ENCODE measurements at regions not wholly inside any gene's neighbourhood (a gene's known extent, or its start where the extent isn't known, plus 50 kb on each side); places are given as distances from the start of the nearest gene placed in this dataset.

DNA sequence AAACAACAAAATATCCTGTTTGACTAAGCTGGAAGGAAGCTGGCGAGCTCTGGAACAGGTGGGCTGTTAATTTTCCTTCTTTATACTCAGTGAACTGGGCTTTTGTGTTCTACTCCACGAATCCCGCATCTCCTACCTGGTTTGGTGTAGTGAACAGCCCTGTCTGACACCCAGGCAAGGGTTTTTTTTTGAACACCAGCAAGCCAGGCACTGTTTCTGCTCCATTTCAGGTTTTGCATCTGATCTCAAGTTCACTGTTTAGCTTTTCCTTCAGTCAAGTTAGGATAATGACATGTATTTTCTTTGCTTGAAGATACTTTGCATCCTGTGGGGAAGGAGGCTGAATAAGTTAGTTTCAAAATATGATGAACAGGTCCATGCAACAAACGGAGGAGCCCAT, 204.5 kb downstream of the SEMA6A start:
- TF ChIP-seq, protein P1, sequence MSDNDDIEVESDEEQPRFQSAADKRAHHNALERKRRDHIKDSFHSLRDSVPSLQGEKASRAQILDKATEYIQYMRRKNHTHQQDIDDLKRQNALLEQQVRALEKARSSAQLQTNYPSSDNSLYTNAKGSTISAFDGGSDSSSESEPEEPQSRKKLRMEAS (IDR thresholded peaks at IDR 0.05) = no peak
- TF ChIP-seq, protein P2, sequence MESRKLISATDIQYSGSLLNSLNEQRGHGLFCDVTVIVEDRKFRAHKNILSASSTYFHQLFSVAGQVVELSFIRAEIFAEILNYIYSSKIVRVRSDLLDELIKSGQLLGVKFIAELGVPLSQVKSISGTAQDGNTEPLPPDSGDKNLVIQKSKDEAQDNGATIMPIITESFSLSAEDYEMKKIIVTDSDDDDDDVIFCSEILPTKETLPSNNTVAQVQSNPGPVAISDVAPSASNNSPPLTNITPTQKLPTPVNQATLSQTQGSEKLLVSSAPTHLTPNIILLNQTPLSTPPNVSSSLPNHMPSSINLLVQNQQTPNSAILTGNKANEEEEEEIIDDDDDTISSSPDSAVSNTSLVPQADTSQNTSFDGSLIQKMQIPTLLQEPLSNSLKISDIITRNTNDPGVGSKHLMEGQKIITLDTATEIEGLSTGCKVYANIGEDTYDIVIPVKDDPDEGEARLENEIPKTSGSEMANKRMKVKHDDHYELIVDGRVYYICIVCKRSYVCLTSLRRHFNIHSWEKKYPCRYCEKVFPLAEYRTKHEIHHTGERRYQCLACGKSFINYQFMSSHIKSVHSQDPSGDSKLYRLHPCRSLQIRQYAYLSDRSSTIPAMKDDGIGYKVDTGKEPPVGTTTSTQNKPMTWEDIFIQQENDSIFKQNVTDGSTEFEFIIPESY (IDR thresholded peaks at IDR 0.05) = no peak
- TF ChIP-seq EGR1 (IDR thresholded peaks at IDR 0.05; ENCODE audit: low read depth in 2 of 2) (no peak), JUND (IDR thresholded peaks at IDR 0.05) (no peak), HNF4G (IDR thresholded peaks at IDR 0.05) (no peak), TAF1 (conservative IDR thresholded peaks at IDR 0.05) (no peak), FOXA2 (IDR thresholded peaks at IDR 0.05) (no peak)
- Histone ChIP-seq H3K4me3 (ENCODE audit: low read depth in 1 of 3, low read length in 3 of 3) (no peak overlapping the region), H3K9ac (ENCODE audit: low read depth in 1 of 2, low read length in 2 of 2) (no peak overlapping the region), H3K4me1 (ENCODE audit: control insufficient read depth in 4 of 4, insufficient read depth in 4 of 4, low read length in 3 of 4) (peaks cover 0 to 11% (median 5%) of the 10 kb centered on the region in 4 donors), H3K9me3 (ENCODE audit: control insufficient read depth in 4 of 4, low read length in 3 of 4) (no peaks in the 10 kb centered on the region), H3K27me3 (ENCODE audit: control insufficient read depth in 4 of 4, insufficient read depth in 4 of 4, low read length in 3 of 4) (no peaks in the 10 kb centered on the region), H3K27ac (ENCODE audit: low read depth in 1 of 2, low read length in 2 of 2) (no peak overlapping the region), H3K36me3 (ENCODE audit: control insufficient read depth in 4 of 4, insufficient read depth in 3 of 4, low read depth in 1 of 4, low read length in 3 of 4) (no peaks in the 10 kb centered on the region)
- WGBS = 90% methylated on average over 4 of the region's 4 CpGs
- DNase-seq (ENCODE audit: low spot score) = no peak

DNA sequence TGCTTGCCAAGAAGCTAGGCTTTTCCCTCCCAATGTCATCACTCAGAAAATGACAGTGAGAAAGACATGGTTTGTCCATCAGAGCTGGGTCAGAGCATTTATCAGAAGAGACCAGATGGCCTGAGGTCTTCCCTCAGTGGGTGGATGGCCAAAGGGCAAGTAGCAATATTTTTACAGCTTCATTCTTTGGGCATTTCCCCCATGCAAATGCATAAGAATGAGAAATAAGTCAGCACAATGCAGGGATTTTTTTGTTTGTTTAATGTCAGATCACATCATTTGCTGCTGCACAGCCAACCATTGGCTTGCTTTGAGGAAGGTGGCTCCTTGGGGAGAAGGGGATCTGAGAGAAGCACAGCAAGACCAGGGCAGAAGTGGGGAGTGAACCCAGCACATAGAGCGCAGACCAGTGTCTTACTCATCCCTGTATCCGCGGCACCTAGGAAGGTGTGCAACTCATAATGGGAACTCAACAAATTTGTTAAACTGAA, 209.6 kb downstream of the SEMA6A start:
- no peak for TF ChIP-seq EGR1 (IDR thresholded peaks at IDR 0.05; ENCODE audit: low read depth in 2 of 2)
- TF ChIP-seq, protein P3, sequence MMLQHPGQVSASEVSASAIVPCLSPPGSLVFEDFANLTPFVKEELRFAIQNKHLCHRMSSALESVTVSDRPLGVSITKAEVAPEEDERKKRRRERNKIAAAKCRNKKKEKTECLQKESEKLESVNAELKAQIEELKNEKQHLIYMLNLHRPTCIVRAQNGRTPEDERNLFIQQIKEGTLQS (IDR thresholded peaks at IDR 0.05) = no peak
- no peak for TF ChIP-seq GABPA (IDR thresholded peaks at IDR 0.05 in 1 of 2, conservative IDR thresholded peaks at IDR 0.05 in 1 of 2)
- no peak for TF ChIP-seq SP1 (IDR thresholded peaks at IDR 0.05)
- no peak for TF ChIP-seq RXRA (IDR thresholded peaks at IDR 0.05)
- no peak for TF ChIP-seq YY1 (IDR thresholded peaks at IDR 0.05)
- TF ChIP-seq, protein P4, sequence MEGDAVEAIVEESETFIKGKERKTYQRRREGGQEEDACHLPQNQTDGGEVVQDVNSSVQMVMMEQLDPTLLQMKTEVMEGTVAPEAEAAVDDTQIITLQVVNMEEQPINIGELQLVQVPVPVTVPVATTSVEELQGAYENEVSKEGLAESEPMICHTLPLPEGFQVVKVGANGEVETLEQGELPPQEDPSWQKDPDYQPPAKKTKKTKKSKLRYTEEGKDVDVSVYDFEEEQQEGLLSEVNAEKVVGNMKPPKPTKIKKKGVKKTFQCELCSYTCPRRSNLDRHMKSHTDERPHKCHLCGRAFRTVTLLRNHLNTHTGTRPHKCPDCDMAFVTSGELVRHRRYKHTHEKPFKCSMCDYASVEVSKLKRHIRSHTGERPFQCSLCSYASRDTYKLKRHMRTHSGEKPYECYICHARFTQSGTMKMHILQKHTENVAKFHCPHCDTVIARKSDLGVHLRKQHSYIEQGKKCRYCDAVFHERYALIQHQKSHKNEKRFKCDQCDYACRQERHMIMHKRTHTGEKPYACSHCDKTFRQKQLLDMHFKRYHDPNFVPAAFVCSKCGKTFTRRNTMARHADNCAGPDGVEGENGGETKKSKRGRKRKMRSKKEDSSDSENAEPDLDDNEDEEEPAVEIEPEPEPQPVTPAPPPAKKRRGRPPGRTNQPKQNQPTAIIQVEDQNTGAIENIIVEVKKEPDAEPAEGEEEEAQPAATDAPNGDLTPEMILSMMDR (IDR thresholded peaks at IDR 0.05; ENCODE audit: low read depth, low read length, missing input control) = no peak
- no peak for TF ChIP-seq FOXA1 (IDR thresholded peaks at IDR 0.05)
- no peak for TF ChIP-seq NR2F2 (IDR thresholded peaks at IDR 0.05)
- TF ChIP-seq HNF4A (conservative IDR thresholded peaks at IDR 0.05) = no peak
- TF ChIP-seq RAD21 (IDR thresholded peaks at IDR 0.05) = no peak
- TF ChIP-seq, protein P1 (IDR thresholded peaks at IDR 0.05) = no peak
- TF ChIP-seq TAF1 (conservative IDR thresholded peaks at IDR 0.05) = no peak
- TF ChIP-seq JUND (IDR thresholded peaks at IDR 0.05) = no peak
- TF ChIP-seq FOXA2 (IDR thresholded peaks at IDR 0.05) = no peak
- TF ChIP-seq HNF4G (IDR thresholded peaks at IDR 0.05) = no peak
- TF ChIP-seq, protein P2 (IDR thresholded peaks at IDR 0.05) = no peak
- TF ChIP-seq, protein P5, sequence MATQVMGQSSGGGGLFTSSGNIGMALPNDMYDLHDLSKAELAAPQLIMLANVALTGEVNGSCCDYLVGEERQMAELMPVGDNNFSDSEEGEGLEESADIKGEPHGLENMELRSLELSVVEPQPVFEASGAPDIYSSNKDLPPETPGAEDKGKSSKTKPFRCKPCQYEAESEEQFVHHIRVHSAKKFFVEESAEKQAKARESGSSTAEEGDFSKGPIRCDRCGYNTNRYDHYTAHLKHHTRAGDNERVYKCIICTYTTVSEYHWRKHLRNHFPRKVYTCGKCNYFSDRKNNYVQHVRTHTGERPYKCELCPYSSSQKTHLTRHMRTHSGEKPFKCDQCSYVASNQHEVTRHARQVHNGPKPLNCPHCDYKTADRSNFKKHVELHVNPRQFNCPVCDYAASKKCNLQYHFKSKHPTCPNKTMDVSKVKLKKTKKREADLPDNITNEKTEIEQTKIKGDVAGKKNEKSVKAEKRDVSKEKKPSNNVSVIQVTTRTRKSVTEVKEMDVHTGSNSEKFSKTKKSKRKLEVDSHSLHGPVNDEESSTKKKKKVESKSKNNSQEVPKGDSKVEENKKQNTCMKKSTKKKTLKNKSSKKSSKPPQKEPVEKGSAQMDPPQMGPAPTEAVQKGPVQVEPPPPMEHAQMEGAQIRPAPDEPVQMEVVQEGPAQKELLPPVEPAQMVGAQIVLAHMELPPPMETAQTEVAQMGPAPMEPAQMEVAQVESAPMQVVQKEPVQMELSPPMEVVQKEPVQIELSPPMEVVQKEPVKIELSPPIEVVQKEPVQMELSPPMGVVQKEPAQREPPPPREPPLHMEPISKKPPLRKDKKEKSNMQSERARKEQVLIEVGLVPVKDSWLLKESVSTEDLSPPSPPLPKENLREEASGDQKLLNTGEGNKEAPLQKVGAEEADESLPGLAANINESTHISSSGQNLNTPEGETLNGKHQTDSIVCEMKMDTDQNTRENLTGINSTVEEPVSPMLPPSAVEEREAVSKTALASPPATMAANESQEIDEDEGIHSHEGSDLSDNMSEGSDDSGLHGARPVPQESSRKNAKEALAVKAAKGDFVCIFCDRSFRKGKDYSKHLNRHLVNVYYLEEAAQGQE (IDR thresholded peaks at IDR 0.05) = no peak
- H3K4me3 ChIP-seq (ENCODE audit: low read depth in 1 of 3, low read length in 3 of 3) = no peak overlapping the region
- WGBS = 79% methylated on average over 3 of the region's 3 CpGs
- no peak overlapping the region for H3K27ac ChIP-seq (ENCODE audit: low read depth in 1 of 2, low read length in 2 of 2)
- no peaks in the 10 kb centered on the region for H3K9me3 ChIP-seq (ENCODE audit: control insufficient read depth in 4 of 4, low read length in 3 of 4)
- no peaks in the 10 kb centered on the region for H3K36me3 ChIP-seq (ENCODE audit: control insufficient read depth in 4 of 4, insufficient read depth in 3 of 4, low read depth in 1 of 4, low read length in 3 of 4)
- no peaks in the 10 kb centered on the region for H3K27me3 ChIP-seq (ENCODE audit: control insufficient read depth in 4 of 4, insufficient read depth in 4 of 4, low read length in 3 of 4)
- DNase-seq (ENCODE audit: low spot score) = no peak
- H3K4me1 ChIP-seq (ENCODE audit: control insufficient read depth in 4 of 4, insufficient read depth in 4 of 4, low read length in 3 of 4) = no peaks in the 10 kb centered on the region
- H3K9ac ChIP-seq (ENCODE audit: low read depth in 1 of 2, low read length in 2 of 2) = no peak overlapping the region
